ENCODE measurements at regions not wholly inside any gene's neighbourhood (a gene's known extent, or its start where the extent isn't known, plus 50 kb on each side); places are given as distances from the start of the nearest gene placed in this dataset.
A peak's percentile ranks its signal among the peaks of the same experiment; 100 is the strongest.

GRCh38 chr3:106957029-106957428 is 420.2 kb upstream of the CCDC54 start:
- Histone ChIP-seq H3K4me1 (ENCODE audit: control insufficient read depth in 1 of 2, low read depth in 2 of 2) (peaks cover 0 to 4% of the 10 kb centered on the region in 2 donors), H3K27me3 (replicated peaks; ENCODE audit: insufficient read depth) (no peaks in the 10 kb centered on the region), H3K4me3 (no peak overlapping the region), H3K27ac (no peak overlapping the region), H3K36me3 (no peaks in the 10 kb centered on the region), H3K9me3 (peaks cover 4% of the 10 kb centered on the region)
- DNase-seq (ENCODE audit: low spot score) (no peak), ATAC-seq (ENCODE audit: insufficient number of reproducible peaks, low FRiP score, low read depth) (no peak)
- no peak for TF ChIP-seq CTCF (IDR thresholded peaks at IDR 0.05)

GRCh38 chr3:106962993-106963392 is 414.2 kb upstream of the CCDC54 start:
- no peaks in the 10 kb centered on the region for H3K27me3 ChIP-seq (replicated peaks; ENCODE audit: insufficient read depth)
- H3K27ac ChIP-seq, result peak overlapping the region in 1 of 2 donors; percentile 29
- TF ChIP-seq CTCF (IDR thresholded peaks at IDR 0.05), result no peak
- H3K4me3 ChIP-seq, result peak overlapping the region; percentile 25
- H3K36me3 ChIP-seq, result no peaks in the 10 kb centered on the region
- no peaks in the 10 kb centered on the region for H3K9me3 ChIP-seq
- H3K4me1 ChIP-seq (ENCODE audit: control insufficient read depth in 1 of 2, low read depth in 2 of 2), result peaks cover 23 to 44% of the 10 kb centered on the region in 2 donors
- DNase-seq (ENCODE audit: low spot score) (no peak), ATAC-seq (ENCODE audit: insufficient number of reproducible peaks, low FRiP score, low read depth) (no peak)

GRCh38 chr3:106963442-106963841 is 413.8 kb upstream of the CCDC54 start:
- no peaks in the 10 kb centered on the region for H3K36me3 ChIP-seq
- DNase-seq (ENCODE audit: low spot score) (no peak), ATAC-seq (ENCODE audit: insufficient number of reproducible peaks, low FRiP score, low read depth) (no peak)
- no peak for TF ChIP-seq CTCF (IDR thresholded peaks at IDR 0.05)
- peaks cover 23 to 44% of the 10 kb centered on the region in 2 donors for H3K4me1 ChIP-seq (ENCODE audit: control insufficient read depth in 1 of 2, low read depth in 2 of 2)
- peak overlapping the region; percentile 25 for H3K4me3 ChIP-seq
- no peaks in the 10 kb centered on the region for H3K27me3 ChIP-seq (replicated peaks; ENCODE audit: insufficient read depth)
- peak overlapping the region; percentile 29 to 57 for H3K27ac ChIP-seq
- H3K9me3 ChIP-seq, result no peaks in the 10 kb centered on the region

GRCh38 chr3:106965307-106965706 is 411.9 kb upstream of the CCDC54 start:
- no peak for DNase-seq (ENCODE audit: low spot score)
- Histone ChIP-seq H3K4me3 (no peak overlapping the region), H3K9me3 (no peaks in the 10 kb centered on the region), H3K27me3 (replicated peaks; ENCODE audit: insufficient read depth) (no peaks in the 10 kb centered on the region), H3K27ac (peak overlapping the region in 1 of 2 donors; percentile 29), H3K4me1 (ENCODE audit: control insufficient read depth in 1 of 2, low read depth in 2 of 2) (peaks cover 23 to 44% of the 10 kb centered on the region in 2 donors), H3K36me3 (no peaks in the 10 kb centered on the region)
- no peak for TF ChIP-seq CTCF (IDR thresholded peaks at IDR 0.05)
- ATAC-seq (ENCODE audit: insufficient number of reproducible peaks, low FRiP score, low read depth), result no peak

- no peak for TF ChIP-seq CTCF (IDR thresholded peaks at IDR 0.05)
- no peak overlapping the region for H3K27ac ChIP-seq
- no peaks in the 10 kb centered on the region for H3K9me3 ChIP-seq
- H3K4me1 ChIP-seq (ENCODE audit: control insufficient read depth in 1 of 2, low read depth in 2 of 2), result peaks cover 21 to 34% of the 10 kb centered on the region in 2 donors
- ATAC-seq (ENCODE audit: insufficient number of reproducible peaks, low FRiP score, low read depth) (no peak), DNase-seq (ENCODE audit: low spot score) (no peak)
- no peaks in the 10 kb centered on the region for H3K36me3 ChIP-seq
- H3K4me3 ChIP-seq, result no peak overlapping the region
- no peaks in the 10 kb centered on the region for H3K27me3 ChIP-seq (replicated peaks; ENCODE audit: insufficient read depth)
Observed at GRCh38 chr3:106969596-106969995, 407.6 kb upstream of the CCDC54 start.
